NCI-H774 (cell line): ENCODE measurements at regions not wholly inside any gene's neighbourhood (a gene's known extent, or its start where the extent isn't known, plus 50 kb on each side); places are given as distances from the start of the nearest gene placed in this dataset.
"Not testable (repeated sequence)": the region's sequence is repeated elsewhere in the genome, so short reads cannot be mapped to it uniquely, and the experiment has no call there.

Experiments used
- DNase-seq: peaks from one replicate; lab custom pipeline; 2025; lab: John Stamatoyannopoulos, UW

DNA sequence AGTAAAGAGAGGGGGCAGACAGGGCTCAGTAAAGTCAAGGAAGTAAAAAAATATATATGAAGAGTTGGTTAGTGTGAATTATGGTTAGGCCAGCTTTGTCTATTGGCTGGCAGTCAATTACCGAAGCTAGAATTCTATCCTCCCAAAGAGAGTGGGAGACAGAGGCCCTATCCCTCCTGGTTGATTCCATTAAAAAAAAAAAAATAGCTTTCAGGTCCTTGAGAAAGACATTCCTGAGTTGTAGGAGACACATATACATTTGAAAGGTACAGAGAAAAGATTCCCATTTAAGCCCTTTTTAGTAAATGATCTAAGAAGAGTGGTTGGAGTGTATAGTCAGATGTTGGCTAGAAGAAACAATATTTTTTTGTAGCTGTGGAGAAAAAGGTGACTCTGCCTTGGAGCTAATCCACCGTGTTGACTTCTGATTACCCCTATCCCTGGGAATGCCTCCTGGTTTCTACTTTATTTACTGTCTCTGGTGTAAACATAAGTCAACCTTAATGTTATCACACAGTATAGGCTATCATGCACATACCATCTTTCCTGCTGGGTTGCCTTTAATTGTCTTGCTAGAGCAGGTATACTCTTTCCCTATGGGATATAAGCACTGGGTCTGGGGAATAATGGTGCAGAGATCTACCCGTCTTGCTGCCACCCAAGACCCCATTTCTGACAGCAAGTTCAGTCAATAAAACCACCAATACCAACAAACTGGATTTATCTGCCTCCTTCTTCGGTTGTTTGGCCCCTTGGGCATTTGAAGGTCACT, 859.9 kb upstream of the ATXN7L3B start:
- DNase-seq: no peak

DNA sequence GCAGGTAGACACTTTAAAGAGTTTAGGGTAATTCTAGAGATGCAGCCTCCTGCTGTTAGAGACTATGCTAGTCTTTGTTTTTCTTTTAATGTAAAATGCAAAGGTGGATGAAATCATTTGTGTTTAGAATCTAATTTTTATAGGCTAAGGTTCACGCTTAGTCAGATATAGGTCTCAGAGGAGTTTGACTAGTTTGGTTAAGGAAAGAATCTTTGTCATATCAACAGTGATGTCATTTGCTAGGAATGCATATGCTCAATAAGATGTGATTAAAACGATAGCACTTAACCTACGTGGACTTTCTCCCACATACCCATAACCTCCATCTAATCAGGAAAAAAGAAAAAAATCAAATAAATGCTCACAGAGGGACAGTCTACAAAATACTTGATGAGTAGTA, 859.3 kb upstream of the ATXN7L3B start:
- no peak for DNase-seq

DNA sequence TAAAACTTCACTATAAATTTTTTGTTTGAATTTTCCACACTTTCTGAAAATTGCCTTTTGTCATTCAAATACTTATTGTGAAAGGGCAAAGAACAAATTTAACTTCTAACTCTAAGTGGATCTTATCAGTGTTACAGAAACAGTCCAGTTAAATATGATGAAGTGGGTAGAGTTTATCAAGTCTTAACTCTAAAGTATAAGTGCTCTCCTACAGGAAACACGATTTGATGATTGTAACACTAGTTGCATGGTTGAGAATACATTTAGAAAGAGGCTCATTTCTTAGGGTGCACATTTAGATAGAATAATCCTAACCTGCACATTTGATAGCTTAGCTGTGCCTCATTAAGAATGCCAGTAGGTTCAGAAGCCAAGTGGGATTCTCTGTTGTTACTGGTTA, 838.3 kb upstream of the ATXN7L3B start:
- DNase-seq: no peak

DNA sequence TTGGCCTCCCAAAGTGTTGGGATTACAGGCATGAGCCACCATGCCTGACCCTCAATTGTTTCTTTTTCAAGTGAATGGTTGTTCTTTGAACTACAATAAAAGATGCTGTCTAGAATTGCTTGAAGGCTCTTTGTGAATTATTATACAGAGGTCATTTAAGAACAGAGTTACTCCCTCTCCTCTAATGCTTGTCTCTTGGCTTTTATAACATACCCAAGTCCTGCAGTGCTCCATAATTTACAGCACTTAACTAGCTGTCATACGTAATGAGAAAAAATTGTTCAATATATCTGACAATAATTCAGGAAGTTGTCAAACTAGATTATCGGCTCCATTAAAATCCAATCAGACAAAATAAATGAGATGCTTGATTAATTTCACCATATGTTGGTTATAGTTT, 823.0 kb upstream of the ATXN7L3B start:
- no peak for DNase-seq

DNA sequence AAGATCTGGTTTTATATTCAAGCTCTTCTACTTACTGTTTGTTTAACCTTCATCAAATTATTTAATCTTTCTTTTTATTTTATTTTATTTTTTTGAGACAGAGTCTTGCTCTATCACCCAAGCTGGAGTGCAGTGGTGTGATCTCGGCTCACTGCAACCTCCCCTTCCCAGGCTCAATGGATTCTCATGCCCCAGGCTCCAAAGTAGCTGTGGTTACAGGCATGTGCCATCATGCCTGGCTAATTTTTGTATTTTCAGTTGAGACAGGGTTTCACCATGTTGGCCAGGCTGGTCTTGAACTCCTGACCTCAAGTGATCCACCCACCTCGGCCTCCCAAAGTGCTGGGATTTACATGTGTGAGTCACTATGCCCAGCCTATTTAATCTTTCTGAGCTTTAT, 821.5 kb upstream of the ATXN7L3B start:
- not testable (repeated sequence) for DNase-seq

DNA sequence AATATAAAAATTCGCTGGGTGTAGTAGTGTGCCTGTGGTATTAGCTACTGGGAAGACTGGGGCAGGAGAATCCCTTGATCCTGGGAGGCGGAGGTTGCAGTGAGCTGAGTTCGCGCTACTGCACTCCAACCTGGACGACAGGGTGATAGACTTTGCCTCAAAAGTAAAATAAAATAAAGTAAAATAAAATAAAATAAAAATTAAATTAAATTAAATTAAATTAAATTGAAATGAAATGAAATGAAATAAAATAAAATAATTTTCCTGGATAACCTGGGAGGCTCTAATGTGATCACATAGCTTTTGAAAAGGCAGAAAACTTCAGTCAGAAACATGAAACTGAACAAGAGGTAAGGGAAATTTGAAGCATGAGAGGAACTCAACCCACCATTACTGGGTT, 818.4 kb upstream of the ATXN7L3B start:
- no peak for DNase-seq

DNA sequence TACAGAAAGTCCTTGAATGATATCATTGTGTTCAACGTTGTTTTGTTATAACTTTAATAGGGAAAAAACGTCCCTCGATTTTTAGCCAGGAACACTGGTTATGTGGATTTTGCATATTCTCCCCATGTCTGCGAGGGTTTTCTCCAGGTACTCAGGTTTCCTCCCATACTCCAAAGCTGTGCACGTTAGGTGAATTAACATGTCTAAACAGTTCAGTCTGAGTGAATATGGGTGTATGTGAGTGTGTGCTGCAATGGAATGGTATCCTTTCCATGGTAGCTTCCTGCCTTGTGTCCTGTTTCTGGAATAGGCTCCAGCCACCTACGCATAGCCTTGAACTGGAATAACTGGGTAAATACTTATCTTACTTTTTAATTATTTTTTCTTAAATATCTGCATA, 810.8 kb upstream of the ATXN7L3B start:
- no peak for DNase-seq

DNA sequence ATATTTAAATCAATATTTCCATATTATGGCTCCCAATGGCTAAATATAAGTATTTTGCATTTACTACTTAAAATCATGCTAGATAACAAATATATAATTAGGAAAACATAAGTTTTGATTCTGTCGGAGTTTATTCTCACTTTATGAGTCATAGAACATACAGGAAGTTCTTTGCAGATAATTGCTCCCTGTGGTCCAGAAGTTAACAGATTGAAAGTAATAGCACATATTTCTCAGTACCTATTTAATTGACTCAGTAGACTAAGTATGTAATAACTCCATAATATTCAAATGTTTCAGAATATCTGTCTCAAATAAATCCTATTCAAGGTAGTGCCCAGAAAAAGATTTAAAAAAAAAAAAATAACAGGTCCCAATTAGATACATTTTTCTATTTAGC, 806.0 kb upstream of the ATXN7L3B start:
- DNase-seq: no peak

DNA sequence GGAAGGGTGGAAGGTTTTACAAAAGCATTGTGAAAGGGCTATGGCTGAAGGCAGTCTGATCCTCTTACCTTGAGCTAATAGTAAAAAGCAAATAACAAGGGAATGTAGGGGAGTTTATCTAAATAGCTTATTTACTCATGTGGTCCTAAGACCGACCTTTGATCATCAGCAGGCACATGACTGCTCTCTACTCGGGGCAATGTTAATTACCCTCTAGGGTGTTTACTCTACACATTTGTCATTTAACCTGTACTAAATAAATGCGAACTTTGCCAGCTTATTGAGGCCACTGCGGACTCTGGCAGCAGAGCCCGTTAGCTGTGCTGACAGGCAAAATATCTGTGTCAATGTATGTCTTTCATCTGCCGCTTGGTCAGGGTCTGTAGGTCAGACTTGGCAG, 768.3 kb upstream of the ATXN7L3B start:
- no peak for DNase-seq

DNA sequence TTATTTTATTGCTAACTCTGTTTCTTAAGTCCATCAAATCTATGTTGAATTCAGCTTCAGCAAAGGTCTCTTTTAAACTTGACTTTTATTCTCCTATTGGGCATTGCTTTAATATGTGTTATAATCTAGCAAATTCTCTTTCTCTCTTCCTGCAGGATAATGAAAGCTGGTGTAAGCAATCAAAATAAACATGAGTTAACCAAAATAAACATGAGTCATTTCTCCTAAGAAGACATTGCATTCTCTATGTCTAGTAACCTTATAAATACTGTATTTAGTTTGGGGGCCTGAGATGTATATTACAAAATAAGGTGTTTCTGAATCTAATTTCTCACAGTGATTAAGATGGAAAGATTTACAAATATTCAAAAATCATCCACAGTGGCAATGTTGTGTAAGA, 739.1 kb upstream of the ATXN7L3B start:
- no peak for DNase-seq

DNA sequence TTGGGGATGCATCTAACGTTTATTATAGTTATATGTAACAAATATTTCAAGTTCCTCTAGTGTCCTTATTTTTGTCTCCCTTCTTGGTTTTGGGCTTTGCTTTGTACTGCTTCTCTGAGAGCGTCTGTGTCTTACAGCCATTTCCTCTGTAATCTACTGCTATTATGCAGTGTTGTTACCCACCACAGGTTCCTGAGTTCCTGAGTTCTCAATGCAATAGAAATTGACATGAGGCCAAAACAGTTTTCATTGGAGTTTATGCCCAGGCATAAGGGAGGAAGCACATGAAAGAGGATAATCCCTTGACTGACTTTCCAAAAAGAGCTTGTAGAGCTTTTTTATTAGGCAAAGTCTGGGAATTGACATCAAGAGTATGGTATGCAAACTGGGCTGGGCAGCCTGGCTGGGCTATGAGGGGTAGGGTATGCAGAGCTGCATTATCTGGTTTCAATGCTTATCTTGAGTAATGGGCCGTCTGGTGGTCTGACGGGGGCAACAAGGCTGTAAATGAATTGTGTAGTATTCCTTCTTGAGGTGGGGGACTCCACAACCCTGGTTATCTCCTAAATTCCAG, 722.5 kb upstream of the ATXN7L3B start:
- DNase-seq: no peak

DNA sequence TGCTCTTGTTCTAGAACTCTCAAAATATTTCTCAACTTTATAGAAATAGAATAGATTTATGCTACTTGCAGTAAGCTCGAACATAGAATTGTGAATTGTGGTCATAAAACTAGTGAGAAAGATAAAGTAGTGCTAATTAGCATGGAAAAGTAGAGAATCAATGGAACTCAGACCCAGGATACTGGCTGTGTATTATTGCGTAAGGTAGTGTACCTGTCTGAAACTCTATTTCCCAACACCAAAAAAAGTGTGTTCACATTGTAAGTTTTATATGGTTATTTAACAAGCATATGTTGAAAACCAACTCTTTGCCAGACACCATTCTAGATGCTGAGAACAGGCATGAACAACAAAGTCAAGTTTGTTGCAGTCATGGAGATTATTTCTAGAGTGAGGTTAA, 720.5 kb upstream of the ATXN7L3B start:
- DNase-seq: no peak

DNA sequence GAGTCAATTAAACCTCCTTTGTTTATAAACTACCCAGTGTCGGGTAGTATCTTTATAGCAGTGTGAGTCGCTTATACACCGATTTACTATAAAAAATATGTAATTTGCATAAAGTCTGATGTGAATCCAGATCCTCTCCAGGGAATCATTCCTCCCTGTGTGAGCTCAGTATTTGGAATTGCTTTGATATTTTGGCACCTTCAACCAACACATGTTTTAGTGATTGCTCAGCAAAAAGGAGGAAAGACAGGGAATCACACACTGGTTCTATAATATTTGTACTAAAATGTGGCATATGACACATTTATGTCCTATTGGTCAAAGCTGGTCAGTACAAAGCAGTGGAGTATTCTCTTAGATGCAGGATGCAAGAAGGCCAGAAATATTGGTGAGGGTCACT, 703.9 kb upstream of the ATXN7L3B start:
- no peak for DNase-seq

DNA sequence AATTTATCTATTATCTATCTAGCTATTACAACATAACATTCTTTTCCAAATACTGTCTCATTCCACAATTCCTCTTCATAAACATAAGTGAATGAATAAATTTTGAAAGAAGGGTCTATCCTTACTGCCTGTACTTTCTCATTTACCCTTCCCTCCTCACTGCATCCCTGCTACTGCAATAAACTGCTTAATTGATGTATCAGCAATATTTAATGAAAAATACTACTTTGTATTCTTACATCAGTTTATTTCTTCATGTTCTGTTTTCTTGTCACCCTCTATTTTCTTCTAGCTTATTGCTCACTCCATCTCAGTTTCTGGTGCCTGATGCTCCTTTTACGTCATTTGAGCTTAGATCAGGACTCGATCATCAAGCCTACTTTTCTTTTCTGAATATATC, 695.7 kb upstream of the ATXN7L3B start:
- DNase-seq: no peak

DNA sequence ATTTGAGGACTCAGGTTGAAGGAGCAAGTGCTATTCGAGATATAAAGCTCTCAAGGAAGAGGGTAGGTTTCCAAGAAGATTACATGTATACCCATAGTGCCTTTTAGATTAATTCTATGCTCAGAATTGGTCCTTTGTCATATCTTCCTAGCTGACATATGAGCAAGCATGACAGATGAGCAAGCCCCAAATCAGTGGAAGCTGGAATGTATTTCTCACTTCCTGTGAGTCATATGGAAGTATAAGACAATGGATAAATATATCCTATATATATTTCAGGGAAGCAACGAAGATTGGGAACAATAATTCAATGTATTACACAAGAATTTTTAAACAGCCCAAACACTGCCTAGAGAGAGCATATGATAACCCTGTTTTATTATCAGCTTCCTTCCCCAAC, 674.1 kb upstream of the ATXN7L3B start:
- DNase-seq: no peak

DNA sequence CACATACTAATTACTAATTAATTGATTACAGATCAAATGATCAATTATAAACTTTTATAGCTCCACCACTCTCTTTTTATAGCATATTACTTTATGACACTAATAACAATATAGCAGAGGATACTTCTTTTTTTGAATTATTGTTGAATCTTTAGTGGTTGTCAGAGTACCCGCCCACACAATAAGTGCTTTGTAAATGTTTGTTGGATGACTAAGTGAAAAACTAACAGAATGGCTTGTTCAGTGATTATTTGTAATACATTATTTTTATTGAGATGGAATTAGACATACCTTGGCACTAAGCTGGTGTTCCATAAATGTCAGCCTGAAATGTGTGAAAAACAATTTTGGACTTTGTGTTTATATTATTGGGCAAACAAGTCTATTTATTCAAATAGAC, 670.5 kb upstream of the ATXN7L3B start:
- DNase-seq: no peak

DNA sequence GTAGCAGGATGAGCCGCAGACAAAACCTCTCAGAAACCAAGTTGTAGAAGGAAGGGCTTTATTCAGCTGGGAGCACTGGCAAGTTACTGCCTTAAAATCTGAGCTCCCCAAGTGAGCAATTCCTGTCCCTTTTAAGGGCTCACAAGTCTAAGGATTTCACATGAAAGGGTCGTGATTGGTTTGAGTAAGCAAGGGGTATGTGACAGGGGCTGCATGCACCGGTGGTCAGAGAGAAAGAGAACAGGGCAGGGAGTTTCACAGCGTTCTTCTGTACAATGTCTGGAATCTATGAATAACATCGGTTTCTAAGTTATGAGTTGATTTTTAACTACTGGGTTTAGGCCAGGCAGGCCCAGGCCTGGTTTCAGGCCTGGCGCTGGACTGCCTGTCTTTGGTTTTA, 660.3 kb upstream of the ATXN7L3B start:
- DNase-seq: not testable (repeated sequence)

DNA sequence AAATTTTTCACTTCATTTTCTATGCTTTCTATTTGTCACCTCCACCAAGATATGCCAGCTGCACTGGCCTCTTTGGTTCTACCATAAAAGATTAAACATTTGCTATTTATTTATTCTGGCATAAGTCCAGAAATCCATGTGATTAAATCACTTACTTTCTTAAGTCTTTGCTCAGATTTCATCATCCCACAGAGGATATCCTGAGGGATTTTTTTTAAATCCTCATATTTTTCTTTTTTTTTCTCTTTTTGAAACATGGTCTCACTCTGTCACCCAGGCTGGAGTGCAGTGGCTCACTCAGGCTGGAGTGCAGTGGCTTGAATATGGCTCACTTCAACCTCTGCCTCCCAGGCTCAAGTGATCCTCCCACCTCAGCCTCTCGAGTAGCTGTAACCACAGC, 645.4 kb upstream of the ATXN7L3B start:
- no peak for DNase-seq

DNA sequence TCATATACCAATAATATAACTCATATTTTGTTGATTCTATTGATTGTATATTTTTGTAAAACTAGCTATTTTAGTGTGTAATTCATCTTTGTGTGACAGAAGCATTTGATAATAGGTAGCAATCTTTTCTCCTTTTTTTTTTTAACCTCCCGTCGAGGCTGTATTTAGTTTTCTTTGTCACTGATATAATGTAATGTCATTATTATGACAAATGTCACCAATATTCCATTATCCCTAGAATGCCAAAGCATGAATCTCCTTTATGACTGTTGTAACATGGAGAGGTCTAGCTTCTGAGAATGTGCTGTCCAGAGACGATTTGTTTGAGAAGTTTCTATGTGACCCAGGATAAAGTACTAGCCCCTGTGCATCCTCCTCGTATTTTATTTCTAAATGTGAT, 639.0 kb upstream of the ATXN7L3B start:
- DNase-seq: no peak

DNA sequence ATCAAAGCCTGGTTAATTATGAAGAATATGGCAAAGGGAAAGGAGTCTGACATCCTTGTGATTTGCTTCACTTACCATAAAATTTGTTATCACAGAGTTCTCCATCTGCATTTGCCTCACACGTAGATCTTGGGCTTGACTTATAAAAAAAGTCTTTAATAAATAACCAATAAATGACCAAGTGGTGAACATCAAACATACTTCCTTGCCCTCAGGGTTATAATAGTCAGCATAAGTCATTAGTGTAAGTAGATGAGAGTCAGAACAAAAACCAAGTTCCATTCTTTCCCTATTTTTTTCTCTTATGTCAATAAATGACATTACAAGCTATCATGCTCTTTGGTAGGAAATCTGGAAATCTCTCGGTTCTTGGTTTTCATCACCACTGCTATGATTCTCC, 635.4 kb upstream of the ATXN7L3B start:
- no peak for DNase-seq

DNA sequence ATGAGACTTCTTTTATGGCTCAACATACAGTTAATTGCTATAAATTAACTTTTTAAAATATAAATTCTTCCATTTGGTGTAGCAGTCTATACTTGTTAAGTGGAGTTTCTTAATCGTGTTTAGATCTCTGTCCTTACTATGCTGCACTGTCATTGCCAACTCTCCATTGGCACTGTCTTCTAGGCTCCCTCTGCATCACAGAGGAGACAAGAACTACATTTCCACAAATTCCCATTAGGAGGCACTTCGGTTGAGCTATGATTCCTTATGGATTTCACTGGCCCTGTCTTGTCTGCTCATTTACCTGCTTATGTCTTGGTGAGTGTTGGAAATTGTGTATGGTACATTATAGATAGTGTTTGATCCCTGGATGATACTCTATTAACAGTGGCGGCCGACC, 630.9 kb upstream of the ATXN7L3B start:
- DNase-seq: no peak

DNA sequence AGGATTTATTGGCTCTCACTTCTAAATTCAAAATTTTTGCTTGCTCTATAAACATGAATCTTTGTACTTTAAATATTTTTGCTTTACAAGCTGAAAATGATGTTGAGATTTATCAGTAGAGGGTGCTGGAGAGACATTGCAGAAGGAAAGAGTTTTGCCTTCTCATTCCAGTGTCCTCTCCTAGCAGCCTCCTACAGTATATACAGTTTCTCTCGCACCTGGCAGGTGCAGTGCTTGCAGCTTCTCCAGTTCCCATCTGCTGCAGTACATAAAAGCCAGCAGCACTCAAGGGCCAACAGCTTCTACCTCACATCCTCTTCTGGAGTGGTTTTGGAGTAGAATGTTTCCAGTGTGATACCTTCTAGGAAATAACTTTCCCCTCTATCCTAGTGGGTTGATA, 601.8 kb upstream of the ATXN7L3B start:
- DNase-seq: peak; percentile 70

DNA sequence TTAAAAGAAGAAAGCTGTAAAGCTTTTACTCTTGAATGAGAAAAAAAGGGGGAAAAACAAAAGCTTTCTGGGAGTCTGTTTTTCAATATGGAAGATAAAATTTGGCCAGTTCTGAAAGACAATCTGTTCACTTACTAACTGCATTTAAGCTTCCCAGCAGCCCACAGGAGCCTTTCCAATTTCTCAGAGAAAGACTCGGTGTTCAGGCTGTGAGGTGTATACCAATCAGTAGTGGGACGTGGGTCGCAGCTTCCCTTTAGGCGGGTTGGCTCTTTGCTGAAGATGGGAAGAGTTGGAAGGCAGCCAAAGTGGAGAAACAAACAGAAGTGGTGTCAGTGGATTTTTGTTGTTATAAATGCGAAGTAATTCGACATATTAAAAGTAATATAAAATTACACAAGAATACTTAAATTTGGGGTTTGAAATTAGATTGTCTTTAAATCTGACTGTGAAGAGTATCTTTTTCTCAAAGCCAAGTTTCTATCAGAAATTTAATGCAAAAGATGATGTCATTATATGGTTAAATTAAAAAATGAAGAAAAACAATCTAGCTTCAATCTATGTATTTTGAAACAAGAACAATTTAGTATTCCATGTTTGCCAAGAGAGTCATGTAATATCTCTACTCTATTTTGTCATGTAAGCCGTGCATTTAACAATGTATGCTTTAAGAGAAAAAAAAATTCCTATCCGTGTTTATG, 590.2 kb upstream of the ATXN7L3B start:
- DNase-seq: no peak

DNA sequence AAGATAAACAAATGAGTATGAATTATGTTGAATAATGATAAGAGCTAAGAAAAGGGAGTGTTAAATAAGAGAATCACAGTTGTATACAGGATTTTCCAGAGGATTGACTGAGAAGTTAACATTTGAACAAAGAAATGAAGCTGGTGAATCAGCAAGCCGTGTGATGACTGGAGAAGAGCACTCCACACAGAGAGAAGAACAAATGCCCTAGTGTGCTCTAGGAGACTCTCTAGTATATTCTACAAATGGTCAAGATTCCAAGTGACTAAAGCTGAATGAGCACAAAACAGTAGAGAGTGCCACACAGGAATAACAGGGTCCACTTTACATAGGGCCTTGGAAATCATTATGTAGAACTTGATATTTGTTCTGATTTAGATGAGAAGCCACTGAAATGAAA, 587.1 kb upstream of the ATXN7L3B start:
- no peak for DNase-seq
